Astrocyte (in vitro differentiated cells and primary cell): ENCODE measurements at regions not wholly inside any gene's neighbourhood (a gene's known extent, or its start where the extent isn't known, plus 50 kb on each side); places are given as distances from the start of the nearest gene placed in this dataset.
"Not testable (repeated sequence)": the region's sequence is repeated elsewhere in the genome, so short reads cannot be mapped to it uniquely, and the experiment has no call there.

Experiments
- EZH2 ChIP-seq: IDR thresholded peaks from 2 replicates; pipeline ENCODE4 v1.6.1; 2012; ENCODE audit warnings: mild to moderate bottlenecking, low read length, inconsistent platforms; ENCODE audit not compliant: insufficient read depth
- TF ChIP-seq, protein P1 (sequence below): IDR thresholded peaks from 2 replicates; pipeline ENCODE4 v1.5.1; 2011; ENCODE audit warnings: low read depth, mild to moderate bottlenecking, inconsistent platforms, low read length, moderate library complexity; ENCODE audit not compliant: insufficient read depth

DNA sequence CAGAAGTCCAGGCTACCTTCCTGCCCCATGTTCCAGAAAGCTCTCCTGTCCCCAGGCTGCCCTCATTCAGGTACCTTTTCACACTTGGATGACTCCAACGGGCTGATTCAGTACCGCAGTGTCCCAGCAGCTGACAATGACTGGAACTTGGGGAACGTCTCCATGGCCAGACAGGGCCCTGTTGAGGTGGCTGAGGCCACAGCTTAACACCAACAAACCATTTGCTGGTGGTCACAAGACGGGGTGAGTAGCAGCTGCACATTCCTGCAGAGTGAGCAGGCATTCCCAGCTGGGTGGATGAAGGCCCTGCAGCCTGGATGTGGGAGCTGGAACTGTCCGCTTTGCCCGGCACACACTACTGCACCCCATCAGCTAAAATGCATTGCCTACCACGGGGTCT, 4481.3 kb upstream of the TPTE start:
- TF ChIP-seq, protein P1, sequence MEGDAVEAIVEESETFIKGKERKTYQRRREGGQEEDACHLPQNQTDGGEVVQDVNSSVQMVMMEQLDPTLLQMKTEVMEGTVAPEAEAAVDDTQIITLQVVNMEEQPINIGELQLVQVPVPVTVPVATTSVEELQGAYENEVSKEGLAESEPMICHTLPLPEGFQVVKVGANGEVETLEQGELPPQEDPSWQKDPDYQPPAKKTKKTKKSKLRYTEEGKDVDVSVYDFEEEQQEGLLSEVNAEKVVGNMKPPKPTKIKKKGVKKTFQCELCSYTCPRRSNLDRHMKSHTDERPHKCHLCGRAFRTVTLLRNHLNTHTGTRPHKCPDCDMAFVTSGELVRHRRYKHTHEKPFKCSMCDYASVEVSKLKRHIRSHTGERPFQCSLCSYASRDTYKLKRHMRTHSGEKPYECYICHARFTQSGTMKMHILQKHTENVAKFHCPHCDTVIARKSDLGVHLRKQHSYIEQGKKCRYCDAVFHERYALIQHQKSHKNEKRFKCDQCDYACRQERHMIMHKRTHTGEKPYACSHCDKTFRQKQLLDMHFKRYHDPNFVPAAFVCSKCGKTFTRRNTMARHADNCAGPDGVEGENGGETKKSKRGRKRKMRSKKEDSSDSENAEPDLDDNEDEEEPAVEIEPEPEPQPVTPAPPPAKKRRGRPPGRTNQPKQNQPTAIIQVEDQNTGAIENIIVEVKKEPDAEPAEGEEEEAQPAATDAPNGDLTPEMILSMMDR = not testable (repeated sequence)
- not testable (repeated sequence) for TF ChIP-seq EZH2
